Fibroblast of lung (primary cell): ENCODE measurements at regions not wholly inside any gene's neighbourhood (a gene's known extent, or its start where the extent isn't known, plus 50 kb on each side); places are given as distances from the start of the nearest gene placed in this dataset.

ENCODE experiments used
- DNase-seq, 2 donors: peaks; one replicate each; pipeline versions ENCODE4 v3.0.0 to v3.0.0-alpha.2; 2010; ENCODE audit warnings: low read depth in 2 of 2
- H2AFZ ChIP-seq: 2 replicates; pipeline ENCODE4 v1.5.1; 2012; ENCODE audit warnings: low read length, control low read depth, inconsistent platforms
- H3K27ac ChIP-seq: 2 replicates; pipeline ENCODE4 v1.5.1; 2011; ENCODE audit warnings: low read length, control low read depth; ENCODE audit not compliant: insufficient read depth
- H3K27me3 ChIP-seq: 2 replicates; pipeline ENCODE4 v1.5.1; 2011; ENCODE audit warnings: mild to moderate bottlenecking, low read length; ENCODE audit not compliant: control insufficient read depth, insufficient read depth
- H3K36me3 ChIP-seq: 2 replicates; pipeline ENCODE4 v1.5.1; 2011; ENCODE audit warnings: low read length; ENCODE audit not compliant: control insufficient read depth, insufficient read depth
- H3K4me1 ChIP-seq: 2 replicates; pipeline ENCODE4 v1.5.1; 2011; ENCODE audit warnings: low read length; ENCODE audit not compliant: control insufficient read depth, insufficient read depth; ENCODE audit errors: extremely low read depth
- H3K4me2 ChIP-seq: 2 replicates; pipeline ENCODE4 v1.5.1; 2011; ENCODE audit warnings: low read length, control low read depth; ENCODE audit not compliant: insufficient read depth; ENCODE audit errors: extremely low read depth
- H3K4me3 ChIP-seq, 4 experiments: fragments of 200-600 bp in 1 of 4; sonication (generic) in 1 of 4; replicated peaks in 1 of 4; 2 replicates each; pipeline ENCODE4 v1.5.1; 2011 to 2016; ENCODE audit warnings: low read length in 4 of 4, low read depth in 3 of 4, mild to moderate bottlenecking in 3 of 4, control low read depth in 2 of 4, inconsistent platforms in 1 of 4, mixed read lengths in 1 of 4; ENCODE audit not compliant: insufficient read depth in 1 of 4; ENCODE audit errors: control extremely low read depth in 1 of 4
- H3K79me2 ChIP-seq: 2 replicates; pipeline ENCODE4 v1.5.1; 2012; ENCODE audit warnings: mild to moderate bottlenecking, low read length, inconsistent platforms; ENCODE audit not compliant: control insufficient read depth, insufficient read depth
- H3K9ac ChIP-seq: 2 replicates; pipeline ENCODE4 v1.5.1; 2011; ENCODE audit warnings: mild to moderate bottlenecking, low read length, control low read depth; ENCODE audit not compliant: insufficient read depth
- H3K9me3 ChIP-seq: 2 replicates; pipeline ENCODE4 v1.5.1; 2012; ENCODE audit warnings: low read depth, low read length; ENCODE audit not compliant: control insufficient read depth, insufficient read depth
- H4K20me1 ChIP-seq: 2 replicates; pipeline ENCODE4 v1.5.1; 2011; ENCODE audit warnings: low read length; ENCODE audit not compliant: control insufficient read depth, insufficient read depth; ENCODE audit errors: extremely low read depth
- EZH2 ChIP-seq: IDR thresholded peaks from 2 replicates; pipeline ENCODE4 v1.5.1; 2012; ENCODE audit warnings: low read length, control low read depth, mild to moderate bottlenecking; ENCODE audit errors: missing control alignments
- TF ChIP-seq, protein P1 (sequence below), 2 donors: IDR thresholded peaks in 1 of 2; conservative IDR thresholded peaks in 1 of 2; 1 replicate in 1 of 2; 2 replicates in 1 of 2; pipeline ENCODE4 v1.5.1; 2011 to 2012; ENCODE audit warnings: low read length in 2 of 2, control low read depth in 1 of 2, inconsistent platforms in 1 of 2, low read depth in 1 of 2, mild to moderate bottlenecking in 1 of 2

GRCh38 chr2:107407017-107407416, 419.7 kb upstream of the RGPD4 start:
- Histone ChIP-seq H3K9ac (no peak overlapping the region), H3K27me3 (no peaks in the 10 kb centered on the region), H3K79me2 (no peaks in the 10 kb centered on the region), H4K20me1 (no peaks in the 10 kb centered on the region), H3K4me2 (no peak overlapping the region), H3K36me3 (no peaks in the 10 kb centered on the region), H3K27ac (no peak overlapping the region), H2AFZ (no peak overlapping the region), H3K4me3 (no peak overlapping the region), H3K9me3 (no peaks in the 10 kb centered on the region), H3K4me1 (no peaks in the 10 kb centered on the region)
- no peak for DNase-seq
- TF ChIP-seq EZH2: no peak
- TF ChIP-seq, protein P1, sequence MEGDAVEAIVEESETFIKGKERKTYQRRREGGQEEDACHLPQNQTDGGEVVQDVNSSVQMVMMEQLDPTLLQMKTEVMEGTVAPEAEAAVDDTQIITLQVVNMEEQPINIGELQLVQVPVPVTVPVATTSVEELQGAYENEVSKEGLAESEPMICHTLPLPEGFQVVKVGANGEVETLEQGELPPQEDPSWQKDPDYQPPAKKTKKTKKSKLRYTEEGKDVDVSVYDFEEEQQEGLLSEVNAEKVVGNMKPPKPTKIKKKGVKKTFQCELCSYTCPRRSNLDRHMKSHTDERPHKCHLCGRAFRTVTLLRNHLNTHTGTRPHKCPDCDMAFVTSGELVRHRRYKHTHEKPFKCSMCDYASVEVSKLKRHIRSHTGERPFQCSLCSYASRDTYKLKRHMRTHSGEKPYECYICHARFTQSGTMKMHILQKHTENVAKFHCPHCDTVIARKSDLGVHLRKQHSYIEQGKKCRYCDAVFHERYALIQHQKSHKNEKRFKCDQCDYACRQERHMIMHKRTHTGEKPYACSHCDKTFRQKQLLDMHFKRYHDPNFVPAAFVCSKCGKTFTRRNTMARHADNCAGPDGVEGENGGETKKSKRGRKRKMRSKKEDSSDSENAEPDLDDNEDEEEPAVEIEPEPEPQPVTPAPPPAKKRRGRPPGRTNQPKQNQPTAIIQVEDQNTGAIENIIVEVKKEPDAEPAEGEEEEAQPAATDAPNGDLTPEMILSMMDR (conservative IDR thresholded peaks at IDR 0.05 in 1 of 2, IDR thresholded peaks at IDR 0.05 in 1 of 2; ENCODE audit: low read depth in 1 of 2, low read length in 2 of 2): no peak

GRCh38 chr2:107407974-107408373, 418.7 kb upstream of the RGPD4 start:
- Histone ChIP-seq H4K20me1 (no peaks in the 10 kb centered on the region), H2AFZ (no peak overlapping the region), H3K9me3 (no peaks in the 10 kb centered on the region), H3K4me2 (no peak overlapping the region), H3K27me3 (no peaks in the 10 kb centered on the region), H3K9ac (no peak overlapping the region), H3K79me2 (no peaks in the 10 kb centered on the region), H3K36me3 (no peaks in the 10 kb centered on the region), H3K4me3 (no peak overlapping the region), H3K4me1 (no peaks in the 10 kb centered on the region), H3K27ac (no peak overlapping the region)
- no peak for TF ChIP-seq EZH2
- TF ChIP-seq, protein P1 (conservative IDR thresholded peaks at IDR 0.05 in 1 of 2, IDR thresholded peaks at IDR 0.05 in 1 of 2; ENCODE audit: low read depth in 1 of 2, low read length in 2 of 2): no peak
- DNase-seq: no peak

DNA sequence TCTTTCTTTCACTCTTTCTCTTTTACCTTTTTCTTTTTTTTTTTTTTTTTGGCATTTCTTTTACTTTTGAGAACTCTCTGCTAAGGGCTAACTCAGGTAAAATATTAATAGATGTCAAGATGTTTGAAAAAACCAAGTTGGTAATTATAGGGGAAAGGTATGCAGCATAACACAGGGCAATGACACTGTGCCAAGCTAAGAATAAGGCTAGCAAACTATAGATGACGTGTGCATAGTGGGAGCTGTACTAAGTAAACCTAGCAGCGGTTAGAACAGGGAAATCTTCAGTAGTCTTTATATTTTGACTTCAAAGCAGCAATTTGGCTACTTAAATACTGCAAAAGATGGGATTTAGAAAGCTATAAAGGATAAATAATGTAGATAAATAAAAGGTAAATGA, 415.4 kb upstream of the RGPD4 start:
- Histone ChIP-seq H3K9me3 (no peaks in the 10 kb centered on the region), H3K79me2 (no peaks in the 10 kb centered on the region), H3K9ac (no peak overlapping the region), H4K20me1 (no peaks in the 10 kb centered on the region), H3K4me3 (no peak overlapping the region), H3K4me1 (no peaks in the 10 kb centered on the region), H3K4me2 (no peak overlapping the region), H3K27me3 (no peaks in the 10 kb centered on the region), H2AFZ (no peak overlapping the region), H3K27ac (no peak overlapping the region), H3K36me3 (no peaks in the 10 kb centered on the region)
- TF ChIP-seq, protein P1 (conservative IDR thresholded peaks at IDR 0.05 in 1 of 2, IDR thresholded peaks at IDR 0.05 in 1 of 2; ENCODE audit: low read depth in 1 of 2, low read length in 2 of 2): no peak
- TF ChIP-seq EZH2: no peak
- no peak for DNase-seq
